IMR-90 (cell line): ENCODE measurements at regions not wholly inside any gene's neighbourhood (a gene's known extent, or its start where the extent isn't known, plus 50 kb on each side); places are given as distances from the start of the nearest gene placed in this dataset.

Experiments
- ATAC-seq: fragments of 200-7000 bp; cut with Tn5 transposase; 2 replicates; pipeline ENCODE4 v1.9.1; 2020; ENCODE audit warnings: low read depth, mild to moderate bottlenecking, moderate library complexity
- BruUV-seq: library from RNA; stranded (reverse); fragments of 400-500 nt; replicated peaks from 2 replicates; lab custom pipeline; 2021; lab: Mats Ljungman, UMichigan
- CTCF ChIA-PET: fragments of 300-600 bp; formaldehyde crosslinking; extraction: SDS; loops from one replicate; lab custom pipeline; 2021; ENCODE audit warnings: antibody characterized with exemption; lab: Yijun Ruan, JAX
- POLR2A ChIA-PET: fragments of 300-600 bp; sonication (Branson Sonifier 250); formaldehyde crosslinking; loops from one replicate; lab custom pipeline; 2022; ENCODE audit warnings: antibody characterized with exemption; ENCODE audit not compliant: unreplicated experiment; lab: Charles Lee
- DNase-seq: peaks from one replicate; pipeline ENCODE4 v3.0.0; 2013
- H2AFZ ChIP-seq: replicated peaks from 2 replicates; pipeline ENCODE3; 2013; ENCODE audit warnings: low read length, mild to moderate bottlenecking; ENCODE audit not compliant: poor library complexity
- H2AK5ac ChIP-seq: 2 replicates; pipeline ENCODE4 v1.6.1; 2013; ENCODE audit warnings: low read depth, low read length, inconsistent platforms
- H2AK9ac ChIP-seq: replicated peaks from 2 replicates; pipeline ENCODE3; 2013; ENCODE audit warnings: mild to moderate bottlenecking, low read depth, low read length, moderate library complexity; ENCODE audit not compliant: poor library complexity
- H2BK120ac ChIP-seq: 2 replicates; pipeline ENCODE4 v1.6.1; 2013; ENCODE audit warnings: low read depth, low read length, inconsistent platforms
- H2BK15ac ChIP-seq: 3 replicates; pipeline ENCODE4 v1.6.1; 2013; ENCODE audit warnings: low read depth, low read length, inconsistent platforms
- H2BK20ac ChIP-seq: 2 replicates; pipeline ENCODE4 v1.6.1; 2013; ENCODE audit warnings: low read depth, mild to moderate bottlenecking, inconsistent platforms, low read length, moderate library complexity
- H2BK5ac ChIP-seq: 2 replicates; pipeline ENCODE4 v1.6.1; 2013; ENCODE audit warnings: mild to moderate bottlenecking, low read depth, low read length, inconsistent platforms; ENCODE audit not compliant: poor library complexity, severe bottlenecking
- H3K14ac ChIP-seq: replicated peaks from 2 replicates; pipeline ENCODE4 v1.6.1; 2013; ENCODE audit warnings: low read depth, low read length, inconsistent platforms
- H3K18ac ChIP-seq: 2 replicates; pipeline ENCODE4 v1.6.1; 2013; ENCODE audit warnings: low read depth, low read length, control low read depth
- H3K23ac ChIP-seq: 2 replicates; pipeline ENCODE4 v1.6.1; 2013; ENCODE audit warnings: low read depth, low read length, inconsistent platforms
- H3K27ac ChIP-seq: 2 replicates; pipeline ENCODE4 v1.5.1; 2013; ENCODE audit warnings: mild to moderate bottlenecking, control low read depth, low read length; ENCODE audit not compliant: insufficient read depth
- H3K27me3 ChIP-seq: 2 replicates; pipeline ENCODE4 v1.6.1; 2013; ENCODE audit warnings: low read length; ENCODE audit not compliant: control insufficient read depth, insufficient read depth
- H3K36me3 ChIP-seq: 2 replicates; pipeline ENCODE4 v1.6.1; 2013; ENCODE audit warnings: low read length, mixed read lengths; ENCODE audit not compliant: control insufficient read depth, insufficient read depth
- H3K4ac ChIP-seq: 2 replicates; pipeline ENCODE4 v1.6.1; 2013; ENCODE audit warnings: low read depth, low read length, inconsistent platforms
- H3K4me1 ChIP-seq: 2 replicates; pipeline ENCODE4 v1.6.1; 2013; ENCODE audit warnings: low read length, mixed read lengths; ENCODE audit not compliant: control insufficient read depth, insufficient read depth
- H3K4me2 ChIP-seq: 2 replicates; pipeline ENCODE4 v1.6.1; 2013; ENCODE audit warnings: low read depth, mild to moderate bottlenecking, control low read depth, low read length, moderate library complexity
- H3K4me3 ChIP-seq: 2 replicates; pipeline ENCODE4 v1.5.1; 2013; ENCODE audit warnings: low read depth, mild to moderate bottlenecking, control low read depth, low read length, moderate library complexity; ENCODE audit not compliant: insufficient read depth
- H3K56ac ChIP-seq: 2 replicates; pipeline ENCODE4 v1.6.1; 2013; ENCODE audit warnings: low read length, inconsistent platforms; ENCODE audit not compliant: insufficient read depth; ENCODE audit errors: extremely low read depth
- H3K79me1 ChIP-seq, 2 experiments: 2 replicates each; pipeline ENCODE4 v1.6.1; 2013; ENCODE audit warnings: low read length in 2 of 2, inconsistent platforms in 1 of 2, low read depth in 1 of 2
- H3K9ac ChIP-seq: 2 replicates; pipeline ENCODE4 v1.6.1; 2013; ENCODE audit warnings: low read depth, low read length, control low read depth
- H3K9me1 ChIP-seq: 2 replicates; pipeline ENCODE4 v1.6.1; 2013; ENCODE audit warnings: low read length, inconsistent platforms; ENCODE audit not compliant: insufficient read depth
- H3K9me3 ChIP-seq: 2 replicates; pipeline ENCODE4 v1.6.1; 2013; ENCODE audit warnings: low read length; ENCODE audit not compliant: control insufficient read depth, insufficient read depth
- H4K20me1 ChIP-seq: 2 replicates; pipeline ENCODE4 v1.6.1; 2013; ENCODE audit warnings: low read length, inconsistent platforms; ENCODE audit not compliant: insufficient read depth
- H4K5ac ChIP-seq: 2 replicates; pipeline ENCODE4 v1.6.1; 2013; ENCODE audit warnings: mild to moderate bottlenecking, low read depth, low read length, control low read depth
- H4K8ac ChIP-seq, 2 experiments: 2 replicates each; pipeline ENCODE4 v1.6.1; 2013; ENCODE audit warnings: low read depth in 2 of 2, low read length in 2 of 2, control low read depth in 1 of 2, inconsistent platforms in 1 of 2
- H4K91ac ChIP-seq: 2 replicates; pipeline ENCODE4 v1.6.1; 2013; ENCODE audit warnings: low read depth, low read length, inconsistent platforms; ENCODE audit not compliant: insufficient read depth
- CEBPB ChIP-seq: IDR thresholded peaks from 2 replicates; pipeline ENCODE4 v1.6.1; 2012; ENCODE audit warnings: low read depth, low read length, improper control_type of control experiment
- CHD1 ChIP-seq: IDR thresholded peaks from 2 replicates; pipeline ENCODE4 v1.6.1; 2012; ENCODE audit warnings: low read depth, low read length, improper control_type of control experiment
- CTCF ChIP-seq: conservative IDR thresholded peaks from 2 replicates; pipeline ENCODE4 v1.5.1; 2012; ENCODE audit warnings: mild to moderate bottlenecking, low read depth, low read length, improper control_type of control experiment
- FOS ChIP-seq: fragments of 150-350 bp; IDR thresholded peaks from 2 replicates; pipeline ENCODE4 v1.6.1; 2016; ENCODE audit warnings: low read depth, low read length
- WGBS, 2 experiments: methylation state at CpG; one replicate each; pipeline versions ENCODE4 v1.1.5 to v1.1.7; 2013; ENCODE audit warnings: missing lambda C conversion rate in 2 of 2; ENCODE audit not compliant: insufficient read length in 1 of 2; ENCODE audit errors: extremely low coverage in 2 of 2; 5-methylcytosine and 5-hydroxymethylcytosine counted together
- dilution Hi-C: fragments of 300-500 bp; cut with HindIII; formaldehyde crosslinking; loops from one replicate; pipeline ENCODE4 v1.14.3; 2018; ENCODE audit warnings: low sequenced_read_pairs; ENCODE audit not compliant: unreplicated experiment
- in situ Hi-C: fragments of 300-500 bp; cut with MboI; formaldehyde crosslinking; loops from 3 replicates; pipeline ENCODE4 v1.14.3; 2019; ENCODE audit warnings: low sequenced_read_pairs, inconsistent platforms, mixed read lengths
- intact Hi-C: fragments of 100-400 bp; cut with micrococcal nuclease; formaldehyde crosslinking; loops from 2 replicates; pipeline ENCODE4 v1.10.0; 2022
- TF ChIP-seq, protein P1 (sequence below): fragments of 150-350 bp; IDR thresholded peaks from 2 replicates; pipeline ENCODE4 v1.6.1; 2016; ENCODE audit warnings: low read depth, mild to moderate bottlenecking, low read length, moderate library complexity, borderline replicate concordance

DNA sequence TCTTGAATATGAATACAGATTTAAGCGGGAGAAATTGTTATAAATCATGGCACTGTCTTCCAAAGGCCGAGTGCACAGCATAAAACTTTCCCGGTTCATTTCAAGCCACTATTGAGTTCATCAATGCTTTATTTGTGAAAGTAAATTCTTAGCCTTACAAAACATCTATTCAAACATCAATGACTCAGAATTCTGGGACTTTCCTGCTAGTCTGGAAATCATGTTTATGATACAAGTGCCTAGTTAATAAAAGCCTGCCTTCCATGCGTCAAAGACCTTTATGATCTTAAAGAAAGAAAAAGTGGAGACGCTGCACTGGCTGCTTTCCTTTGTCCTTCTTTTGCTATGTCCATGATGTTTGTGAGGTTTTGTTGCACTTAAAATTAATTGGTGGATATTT lies 137.7 kb downstream of the SETD4 start:
- H3K4ac ChIP-seq = no peak overlapping the region
- dilution Hi-C loops (no loop called here), in situ Hi-C loops (no loop called here), intact Hi-C loops (no loop called here)
- TF ChIP-seq FOS = peak; percentile 35; the same call in 1 of the 2 replicates
- no peak for TF ChIP-seq CHD1
- TF ChIP-seq CEBPB = no peak
- TF ChIP-seq, protein P1, sequence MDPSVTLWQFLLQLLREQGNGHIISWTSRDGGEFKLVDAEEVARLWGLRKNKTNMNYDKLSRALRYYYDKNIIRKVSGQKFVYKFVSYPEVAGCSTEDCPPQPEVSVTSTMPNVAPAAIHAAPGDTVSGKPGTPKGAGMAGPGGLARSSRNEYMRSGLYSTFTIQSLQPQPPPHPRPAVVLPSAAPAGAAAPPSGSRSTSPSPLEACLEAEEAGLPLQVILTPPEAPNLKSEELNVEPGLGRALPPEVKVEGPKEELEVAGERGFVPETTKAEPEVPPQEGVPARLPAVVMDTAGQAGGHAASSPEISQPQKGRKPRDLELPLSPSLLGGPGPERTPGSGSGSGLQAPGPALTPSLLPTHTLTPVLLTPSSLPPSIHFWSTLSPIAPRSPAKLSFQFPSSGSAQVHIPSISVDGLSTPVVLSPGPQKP = no peak
- no peak for TF ChIP-seq CTCF
- no peak overlapping the region for H4K91ac ChIP-seq
- WGBS, 2 experiments = no CpG with 5 or more reads among the region's 5 CpGs
- no peaks in the 10 kb centered on the region for H3K27me3 ChIP-seq
- H3K9me1 ChIP-seq = peaks cover 5% of the 10 kb centered on the region; the same call in 1 of the 2 replicates
- no peaks in the 10 kb centered on the region for H3K9me3 ChIP-seq
- H4K20me1 ChIP-seq = no peaks in the 10 kb centered on the region
- no peak overlapping the region for H2BK20ac ChIP-seq
- no peak overlapping the region for H3K4me2 ChIP-seq
- no peak overlapping the region for H4K5ac ChIP-seq
- no peak overlapping the region for H2AK9ac ChIP-seq
- no peaks in the 10 kb centered on the region for H3K36me3 ChIP-seq
- no peak overlapping the region for H3K27ac ChIP-seq
- H4K8ac ChIP-seq = no peak overlapping the region; a peak in 1 of 4 replicates
- H2AFZ ChIP-seq = no peak overlapping the region
- ChIA-PET POLR2A (no interaction called here), CTCF (no interaction called here)
- ATAC-seq (peak; percentile 65), DNase-seq (peak; percentile 83)
- no peak overlapping the region for H3K4me3 ChIP-seq
- H2BK120ac ChIP-seq = no peak overlapping the region
- H2BK15ac ChIP-seq = no peak overlapping the region
- H2AK5ac ChIP-seq = no peak overlapping the region
- H3K9ac ChIP-seq = no peak overlapping the region
- H2BK5ac ChIP-seq = no peak overlapping the region
- no peak overlapping the region for H3K23ac ChIP-seq
- no peak overlapping the region for H3K14ac ChIP-seq
- H3K56ac ChIP-seq = no peak overlapping the region
- peaks cover 0 to 3% of the 10 kb centered on the region in 2 experiments; a peak in 1 of 4 replicates for H3K79me1 ChIP-seq
- no TSS peak for BruUV-seq
- peaks cover 13% of the 10 kb centered on the region for H3K4me1 ChIP-seq
- no peak overlapping the region; the same call in 1 of the 2 replicates for H3K18ac ChIP-seq
